Neural cell (in vitro differentiated cells): ENCODE measurements at regions not wholly inside any gene's neighbourhood (a gene's known extent, or its start where the extent isn't known, plus 50 kb on each side); places are given as distances from the start of the nearest gene placed in this dataset.

ENCODE experiments used
- CTCF ChIP-seq: fragments of 450-650 bp; IDR thresholded peaks from 2 replicates; pipeline ENCODE4 v1.5.1; 2014; ENCODE audit warnings: antibody characterized with exemption, mild to moderate bottlenecking, moderate library complexity; ENCODE audit not compliant: poor library complexity, severe bottlenecking
- EZH2 ChIP-seq: fragments of 200-600, 300-800 bp; shearing (Covaris generic), sonication (generic); IDR thresholded peaks from 2 replicates; pipeline ENCODE4 v1.6.1; 2014; ENCODE audit warnings: antibody characterized with exemption, low read length, borderline replicate concordance, mild to moderate bottlenecking; ENCODE audit not compliant: insufficient read depth, poor library complexity, severe bottlenecking
- MXI1 ChIP-seq: fragments of 450-650 bp; conservative IDR thresholded peaks from 2 replicates; pipeline ENCODE4 v1.6.1; 2014; ENCODE audit warnings: antibody characterized with exemption, mild to moderate bottlenecking; ENCODE audit not compliant: poor library complexity, severe bottlenecking
- POLR2AphosphoS5 ChIP-seq: IDR thresholded peaks from 2 replicates; pipeline ENCODE4 v1.6.1; 2012
- RAD21 ChIP-seq: fragments of 450-650 bp; conservative IDR thresholded peaks from 2 replicates; pipeline ENCODE4 v1.6.1; 2014; ENCODE audit warnings: antibody characterized with exemption, mild to moderate bottlenecking, moderate library complexity
- REST ChIP-seq: IDR thresholded peaks from 2 replicates; pipeline ENCODE4 v1.6.1; 2012; ENCODE audit warnings: borderline replicate concordance
- TAF1 ChIP-seq: IDR thresholded peaks from 2 replicates; pipeline ENCODE4 v1.6.1; 2012; ENCODE audit warnings: low read depth

- TF ChIP-seq POLR2AphosphoS5 = no peak
- no peak for TF ChIP-seq TAF1
- TF ChIP-seq CTCF = no peak
- TF ChIP-seq MXI1 = no peak
- no peak for TF ChIP-seq EZH2
- TF ChIP-seq REST = no peak
- no peak for TF ChIP-seq RAD21
These were observed 276.0 kb upstream of the FAT1 start for GRCh38 chr4:186999686-187000085.
